Mesendoderm (in vitro differentiated cells): ENCODE measurements at regions not wholly inside any gene's neighbourhood (a gene's known extent, or its start where the extent isn't known, plus 50 kb on each side); places are given as distances from the start of the nearest gene placed in this dataset.

Source experiments
- DNase-seq: peaks from one replicate; pipeline ENCODE4 v3.0.0; 2013
- H2AK5ac ChIP-seq: 2 replicates; pipeline ENCODE4 v1.6.1; 2013; ENCODE audit warnings: low read length, inconsistent platforms
- H2BK120ac ChIP-seq: 2 replicates; pipeline ENCODE4 v1.6.1; 2013; ENCODE audit warnings: low read depth, mild to moderate bottlenecking, low read length, moderate library complexity, mixed read lengths
- H2BK15ac ChIP-seq: replicated peaks from 2 replicates; pipeline ENCODE4 v1.6.1; 2013; ENCODE audit warnings: low read depth, mild to moderate bottlenecking, moderate library complexity
- H2BK5ac ChIP-seq: 2 replicates; pipeline ENCODE4 v1.6.1; 2013; ENCODE audit warnings: low read length, inconsistent platforms
- H3K18ac ChIP-seq: 2 replicates; pipeline ENCODE4 v1.6.1; 2013; ENCODE audit warnings: mild to moderate bottlenecking, low read length, mixed read lengths
- H3K23ac ChIP-seq: one replicate; pipeline ENCODE4 v1.6.1; 2013; ENCODE audit warnings: low read length
- H3K27ac ChIP-seq: 2 replicates; pipeline ENCODE4 v1.5.1; 2013; ENCODE audit warnings: low read depth, mild to moderate bottlenecking, inconsistent platforms, low read length, moderate library complexity
- H3K27me3 ChIP-seq: 2 replicates; pipeline ENCODE4 v1.6.1; 2013; ENCODE audit warnings: low read length, control low read depth, mild to moderate bottlenecking, inconsistent platforms; ENCODE audit not compliant: insufficient read depth, poor library complexity
- H3K36me3 ChIP-seq: 2 replicates; pipeline ENCODE4 v1.6.1; 2013; ENCODE audit warnings: low read length, inconsistent platforms; ENCODE audit not compliant: control insufficient read depth, insufficient read depth
- H3K4ac ChIP-seq: one replicate; pipeline ENCODE4 v1.6.1; 2013; ENCODE audit warnings: low read depth, mild to moderate bottlenecking, low read length, moderate library complexity
- H3K4me1 ChIP-seq: 2 replicates; pipeline ENCODE4 v1.6.1; 2013; ENCODE audit warnings: low read depth, low read length, inconsistent platforms; ENCODE audit not compliant: control insufficient read depth
- H3K4me2 ChIP-seq: 2 replicates; pipeline ENCODE4 v1.6.1; 2013; ENCODE audit warnings: low read length
- H3K4me3 ChIP-seq: 2 replicates; pipeline ENCODE4 v1.5.1; 2013; ENCODE audit warnings: mild to moderate bottlenecking, low read length
- H3K56ac ChIP-seq: one replicate; pipeline ENCODE4 v1.6.1; 2013; ENCODE audit warnings: low read length
- H3K79me1 ChIP-seq: 2 replicates; pipeline ENCODE4 v1.6.1; 2013; ENCODE audit warnings: low read length, inconsistent platforms
- H3K79me2 ChIP-seq: 2 replicates; pipeline ENCODE4 v1.6.1; 2013; ENCODE audit warnings: mild to moderate bottlenecking, low read length; ENCODE audit not compliant: control insufficient read depth, insufficient read depth
- H3K9ac ChIP-seq: 2 replicates; pipeline ENCODE4 v1.6.1; 2013; ENCODE audit warnings: low read length, inconsistent platforms
- H4K5ac ChIP-seq: one replicate; pipeline ENCODE4 v1.6.1; 2013; ENCODE audit warnings: low read length
- H4K8ac ChIP-seq: one replicate; pipeline ENCODE4 v1.6.1; 2013; ENCODE audit warnings: low read depth, mild to moderate bottlenecking, control low read depth, low read length, moderate library complexity
- WGBS: extraction: QIAGEN DNeasy Blood & Tissue Kit; methylation state at CpG from one replicate; pipeline ENCODE4 v1.1.7; 2013; ENCODE audit warnings: low lambda C conversion rate, missing lambda C conversion rate; ENCODE audit not compliant: insufficient coverage; ENCODE audit errors: extremely low coverage; 5-methylcytosine and 5-hydroxymethylcytosine counted together

DNA sequence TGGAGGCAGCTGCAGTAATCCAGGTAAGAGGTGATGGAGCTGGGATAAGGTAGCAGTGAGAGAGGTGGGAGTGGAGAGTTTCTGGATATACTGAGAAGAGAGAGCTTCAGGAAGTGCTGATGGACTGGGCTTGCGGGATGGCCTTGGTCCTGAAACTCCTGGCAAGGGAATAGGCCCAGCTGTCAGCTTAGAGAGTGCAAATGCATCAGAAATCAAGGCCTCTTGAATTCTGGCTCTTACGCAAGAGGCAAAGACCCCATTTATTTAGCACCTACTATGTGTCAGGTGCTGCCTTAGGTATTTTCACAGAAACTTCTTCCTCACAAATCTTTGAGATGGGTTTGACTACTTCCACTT, 227.2 kb upstream of the MAP3K1 start:
- Histone ChIP-seq H2BK5ac (no peak overlapping the region), H3K4ac (no peak overlapping the region), H3K27ac (no peak overlapping the region), H3K27me3 (no peaks in the 10 kb centered on the region), H3K23ac (no peak overlapping the region), H3K56ac (no peak overlapping the region), H2BK15ac (no peak overlapping the region), H3K79me1 (no peaks in the 10 kb centered on the region), H3K18ac (no peak overlapping the region), H3K4me3 (no peak overlapping the region), H3K79me2 (no peaks in the 10 kb centered on the region), H4K8ac (no peak overlapping the region), H3K4me1 (no peaks in the 10 kb centered on the region), H3K4me2 (no peak overlapping the region), H3K9ac (no peak overlapping the region), H2AK5ac (no peak overlapping the region), H2BK120ac (no peak overlapping the region), H3K36me3 (no peaks in the 10 kb centered on the region), H4K5ac (no peak overlapping the region)
- no CpG with 5 or more reads among the region's 2 CpGs for WGBS
- DNase-seq, result no peak

GRCh38 chr5:56587381-56588130, 227.8 kb upstream of the MAP3K1 start:
- no peak overlapping the region for H3K4ac ChIP-seq
- no peak overlapping the region for H2BK15ac ChIP-seq
- no peak overlapping the region for H3K23ac ChIP-seq
- no peaks in the 10 kb centered on the region for H3K79me1 ChIP-seq
- no peak for DNase-seq
- no peak overlapping the region for H2BK5ac ChIP-seq
- H2AK5ac ChIP-seq, result no peak overlapping the region
- H3K79me2 ChIP-seq, result no peaks in the 10 kb centered on the region
- H3K27ac ChIP-seq, result no peak overlapping the region
- no peak overlapping the region for H3K4me2 ChIP-seq
- H3K27me3 ChIP-seq, result no peaks in the 10 kb centered on the region
- no peak overlapping the region for H3K18ac ChIP-seq
- WGBS, result no CpG with 5 or more reads among the region's 5 CpGs
- H4K8ac ChIP-seq, result no peak overlapping the region
- H3K9ac ChIP-seq, result no peak overlapping the region
- no peaks in the 10 kb centered on the region for H3K36me3 ChIP-seq
- no peak overlapping the region for H2BK120ac ChIP-seq
- H3K4me1 ChIP-seq, result no peaks in the 10 kb centered on the region
- no peak overlapping the region for H4K5ac ChIP-seq
- H3K4me3 ChIP-seq, result no peak overlapping the region
- H3K56ac ChIP-seq, result no peak overlapping the region

DNA sequence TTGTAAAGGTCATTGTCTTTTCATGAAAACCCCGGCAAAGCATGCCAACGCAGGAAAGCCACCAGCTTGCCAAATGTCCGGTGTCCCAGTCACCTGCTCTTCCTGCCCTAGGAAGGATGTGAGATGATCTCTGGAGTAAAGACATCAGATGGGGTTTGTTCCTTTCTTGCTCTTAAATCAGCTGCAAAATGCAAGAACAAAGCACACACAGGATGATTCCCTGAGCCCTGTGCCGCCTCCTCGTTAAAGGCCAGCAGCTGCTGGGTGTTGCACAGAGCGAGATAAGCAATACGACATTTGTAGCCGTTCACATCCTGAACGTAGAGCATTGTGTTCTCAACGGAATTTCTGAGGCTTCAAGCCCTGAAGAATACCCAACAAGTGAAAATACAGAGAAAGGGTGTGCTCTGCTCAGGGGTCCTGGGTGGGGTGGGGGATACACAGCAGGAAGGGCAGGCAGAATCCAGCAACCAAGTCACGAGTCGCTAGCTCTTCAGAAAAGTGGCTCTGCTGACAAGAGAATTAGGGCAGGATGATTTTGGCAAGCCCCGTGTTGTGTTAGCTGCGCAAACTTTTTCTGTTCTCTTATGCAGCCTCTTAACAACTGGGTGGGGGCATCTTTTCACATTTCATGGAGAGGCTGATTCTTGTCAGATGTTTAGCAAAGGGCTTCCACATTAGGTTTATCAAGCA, 229.2 kb upstream of the MAP3K1 start:
- Histone ChIP-seq H3K56ac (no peak overlapping the region), H3K9ac (no peak overlapping the region), H4K8ac (no peak overlapping the region), H3K4me1 (no peaks in the 10 kb centered on the region), H3K27ac (no peak overlapping the region), H3K4ac (no peak overlapping the region), H3K18ac (no peak overlapping the region), H3K79me1 (no peaks in the 10 kb centered on the region), H3K79me2 (no peaks in the 10 kb centered on the region), H3K4me3 (no peak overlapping the region), H3K36me3 (no peaks in the 10 kb centered on the region), H4K5ac (no peak overlapping the region), H3K27me3 (no peaks in the 10 kb centered on the region), H3K23ac (no peak overlapping the region), H2BK5ac (no peak overlapping the region), H2BK15ac (no peak overlapping the region), H2BK120ac (no peak overlapping the region), H3K4me2 (no peak overlapping the region), H2AK5ac (no peak overlapping the region)
- no CpG with 5 or more reads among the region's 14 CpGs for WGBS
- no peak for DNase-seq

GRCh38 chr5:56585461-56585860, 229.9 kb upstream of the MAP3K1 start:
- Histone ChIP-seq H3K4me1 (no peaks in the 10 kb centered on the region), H4K5ac (no peak overlapping the region), H3K27me3 (no peaks in the 10 kb centered on the region), H3K56ac (no peak overlapping the region), H2BK15ac (no peak overlapping the region), H3K27ac (no peak overlapping the region), H3K36me3 (no peaks in the 10 kb centered on the region), H3K18ac (no peak overlapping the region), H3K4ac (no peak overlapping the region), H2BK5ac (no peak overlapping the region), H3K79me1 (no peaks in the 10 kb centered on the region), H3K9ac (no peak overlapping the region), H2AK5ac (no peak overlapping the region), H3K4me3 (no peak overlapping the region), H3K4me2 (no peak overlapping the region), H3K23ac (no peak overlapping the region), H4K8ac (no peak overlapping the region), H2BK120ac (no peak overlapping the region), H3K79me2 (no peaks in the 10 kb centered on the region)
- no CpG with 5 or more reads among the region's 2 CpGs for WGBS
- no peak for DNase-seq

DNA sequence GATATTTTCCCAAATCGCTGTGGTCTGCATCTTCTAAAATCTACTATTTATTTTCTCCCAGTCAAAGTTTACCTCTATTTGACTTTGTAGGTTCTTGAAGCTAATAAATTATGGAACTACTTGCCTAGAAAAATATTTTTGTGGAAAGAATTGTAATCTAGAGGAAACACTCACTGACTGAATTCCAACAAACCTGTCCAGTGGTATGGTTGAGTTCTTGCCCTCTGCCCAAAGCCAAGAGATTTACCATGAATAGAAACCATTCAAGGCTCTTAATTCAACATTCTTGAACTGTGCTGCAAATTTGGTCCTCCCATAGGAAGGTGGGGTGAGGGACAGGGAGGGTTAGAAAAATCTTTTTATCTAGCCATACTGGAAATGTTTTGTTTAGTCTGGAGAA, 233.9 kb upstream of the MAP3K1 start:
- no peak overlapping the region for H3K18ac ChIP-seq
- no peaks in the 10 kb centered on the region for H3K79me2 ChIP-seq
- H3K27me3 ChIP-seq, result no peaks in the 10 kb centered on the region
- no peak overlapping the region for H3K23ac ChIP-seq
- no peaks in the 10 kb centered on the region for H3K4me1 ChIP-seq
- H3K4me2 ChIP-seq, result no peak overlapping the region
- no peak overlapping the region for H3K9ac ChIP-seq
- no peak overlapping the region for H3K27ac ChIP-seq
- H3K36me3 ChIP-seq, result no peaks in the 10 kb centered on the region
- H3K56ac ChIP-seq, result no peak overlapping the region
- no peak overlapping the region for H2BK5ac ChIP-seq
- H2BK120ac ChIP-seq, result no peak overlapping the region
- no peak overlapping the region for H4K8ac ChIP-seq
- H2AK5ac ChIP-seq, result no peak overlapping the region
- H3K79me1 ChIP-seq, result no peaks in the 10 kb centered on the region
- H4K5ac ChIP-seq, result no peak overlapping the region
- no peak for DNase-seq
- no peak overlapping the region for H2BK15ac ChIP-seq
- WGBS, result no CpG with 5 or more reads among the region's 1 CpG
- no peak overlapping the region for H3K4me3 ChIP-seq
- no peak overlapping the region for H3K4ac ChIP-seq
